Thoracic aorta (tissue), 2 donors: ENCODE measurements at regions not wholly inside any gene's neighbourhood (a gene's known extent, or its start where the extent isn't known, plus 50 kb on each side); places are given as distances from the start of the nearest gene placed in this dataset.

Experiments used
- ATAC-seq: fragments of 150-250 bp; one replicate; pipeline ENCODE4 v1.8.0; 2017; ENCODE audit warnings: low read depth; ENCODE audit not compliant: insufficient number of reproducible peaks, low FRiP score
- DNase-seq: peaks from one replicate; pipeline ENCODE4 v3.0.0-alpha.2; 2020; ENCODE audit warnings: low spot score
- H3K27ac ChIP-seq, 2 donors: fragments of 200-600 bp; sonication (generic); 1 replicate in 1 of 2; 2 replicates in 1 of 2; pipeline ENCODE4 v1.5.1; 2016; ENCODE audit warnings: mild to moderate bottlenecking in 2 of 2, moderate library complexity in 2 of 2
- H3K27me3 ChIP-seq: fragments of 200-600 bp; sonication (generic); replicated peaks from 2 replicates; pipeline ENCODE4 v1.6.0; 2016; ENCODE audit warnings: mild to moderate bottlenecking; ENCODE audit not compliant: insufficient read depth
- H3K36me3 ChIP-seq: fragments of 200-600 bp; sonication (generic); one replicate; pipeline ENCODE4 v1.5.1; 2016
- H3K4me1 ChIP-seq, 2 donors: fragments of 200-600 bp; sonication (generic); 1 replicate in 1 of 2; 2 replicates in 1 of 2; pipeline versions ENCODE4 v1.5.1 to v1.6.0; 2016; ENCODE audit warnings: low read depth in 2 of 2, mild to moderate bottlenecking in 1 of 2; ENCODE audit not compliant: control insufficient read depth in 1 of 2
- H3K4me3 ChIP-seq: fragments of 200-600 bp; sonication (generic); 2 replicates; pipeline ENCODE4 v1.5.1; 2016; ENCODE audit warnings: mild to moderate bottlenecking
- H3K9me3 ChIP-seq: fragments of 200-600 bp; sonication (generic); 2 replicates; pipeline ENCODE4 v1.5.1; 2016
- TF ChIP-seq, protein P1 (sequence below): fragments of 200-600 bp; sonication (generic); IDR thresholded peaks from one replicate; pipeline ENCODE4 v1.5.1; 2019; ENCODE audit warnings: antibody characterized with exemption

DNA sequence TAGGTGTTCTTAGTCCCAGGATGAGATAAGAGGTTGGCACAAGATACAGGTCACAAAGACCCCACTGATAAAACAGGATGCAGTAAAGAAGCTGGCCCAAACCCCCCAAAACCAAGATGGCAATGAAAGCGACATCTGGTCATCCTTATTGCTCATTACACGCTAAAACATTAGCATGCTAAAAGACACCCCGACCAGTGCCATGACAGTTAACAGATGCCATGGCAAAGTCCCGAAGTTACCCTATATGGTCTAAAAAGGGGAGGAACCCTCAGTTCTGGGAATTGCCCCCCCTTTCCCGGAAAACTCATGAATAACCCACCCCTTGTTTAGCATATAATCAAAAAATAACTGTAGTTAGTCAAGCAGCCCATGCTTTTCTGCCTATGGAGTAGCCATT is 251.1 kb downstream of the SLC4A3 start:
- no peak overlapping the region for H3K27ac ChIP-seq
- DNase-seq: no peak
- no peak for ATAC-seq
- no peak overlapping the region for H3K4me3 ChIP-seq
- no peaks in the 10 kb centered on the region for H3K4me1 ChIP-seq
- TF ChIP-seq, protein P1, sequence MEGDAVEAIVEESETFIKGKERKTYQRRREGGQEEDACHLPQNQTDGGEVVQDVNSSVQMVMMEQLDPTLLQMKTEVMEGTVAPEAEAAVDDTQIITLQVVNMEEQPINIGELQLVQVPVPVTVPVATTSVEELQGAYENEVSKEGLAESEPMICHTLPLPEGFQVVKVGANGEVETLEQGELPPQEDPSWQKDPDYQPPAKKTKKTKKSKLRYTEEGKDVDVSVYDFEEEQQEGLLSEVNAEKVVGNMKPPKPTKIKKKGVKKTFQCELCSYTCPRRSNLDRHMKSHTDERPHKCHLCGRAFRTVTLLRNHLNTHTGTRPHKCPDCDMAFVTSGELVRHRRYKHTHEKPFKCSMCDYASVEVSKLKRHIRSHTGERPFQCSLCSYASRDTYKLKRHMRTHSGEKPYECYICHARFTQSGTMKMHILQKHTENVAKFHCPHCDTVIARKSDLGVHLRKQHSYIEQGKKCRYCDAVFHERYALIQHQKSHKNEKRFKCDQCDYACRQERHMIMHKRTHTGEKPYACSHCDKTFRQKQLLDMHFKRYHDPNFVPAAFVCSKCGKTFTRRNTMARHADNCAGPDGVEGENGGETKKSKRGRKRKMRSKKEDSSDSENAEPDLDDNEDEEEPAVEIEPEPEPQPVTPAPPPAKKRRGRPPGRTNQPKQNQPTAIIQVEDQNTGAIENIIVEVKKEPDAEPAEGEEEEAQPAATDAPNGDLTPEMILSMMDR: no peak
- no peaks in the 10 kb centered on the region for H3K27me3 ChIP-seq
- no peaks in the 10 kb centered on the region for H3K36me3 ChIP-seq
- no peaks in the 10 kb centered on the region for H3K9me3 ChIP-seq

DNA sequence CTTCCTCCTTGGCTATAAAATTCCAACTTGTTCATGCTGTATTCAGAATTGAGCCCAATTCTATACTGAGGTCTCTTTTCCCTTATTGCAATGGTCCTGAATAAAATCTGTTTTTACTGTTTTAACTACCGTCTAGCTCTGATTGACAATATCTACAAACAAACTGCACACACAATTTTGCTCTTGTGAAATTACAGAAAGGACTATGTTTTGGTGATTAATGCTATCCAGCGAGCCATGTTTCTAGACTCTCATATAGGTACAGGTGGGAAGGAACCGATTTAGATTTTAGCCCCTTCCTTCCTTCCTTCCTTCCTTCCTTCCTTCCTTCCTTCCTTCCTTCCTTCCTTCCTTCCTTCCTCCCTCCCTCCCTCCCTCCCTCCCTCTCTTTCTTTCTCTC is 254.4 kb downstream of the SLC4A3 start:
- no peaks in the 10 kb centered on the region for H3K36me3 ChIP-seq
- H3K27ac ChIP-seq: no peak overlapping the region
- H3K27me3 ChIP-seq: no peaks in the 10 kb centered on the region
- TF ChIP-seq, protein P1: no peak
- no peaks in the 10 kb centered on the region for H3K9me3 ChIP-seq
- no peak overlapping the region for H3K4me3 ChIP-seq
- no peak for ATAC-seq
- H3K4me1 ChIP-seq: no peaks in the 10 kb centered on the region
- no peak for DNase-seq

DNA sequence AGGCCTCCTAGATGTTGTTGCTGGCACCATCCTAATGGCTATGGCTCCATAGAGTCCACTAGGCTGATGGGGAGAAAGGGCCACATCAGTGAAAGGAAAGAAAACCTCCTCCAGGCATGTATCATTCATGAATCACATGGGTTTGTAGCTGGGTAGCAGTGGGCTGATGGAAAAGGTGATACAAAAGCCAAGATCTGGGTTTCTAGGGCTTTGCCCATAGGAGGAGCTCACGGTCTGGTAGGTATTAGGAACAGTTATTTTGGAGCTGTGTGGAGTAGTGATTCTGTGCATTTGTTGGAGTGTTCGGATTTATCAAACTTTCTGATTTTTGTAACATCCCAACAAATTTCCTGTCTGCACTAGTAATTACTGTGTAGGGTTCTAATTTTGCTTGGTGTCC is 259.2 kb downstream of the SLC4A3 start:
- Histone ChIP-seq H3K36me3 (no peaks in the 10 kb centered on the region), H3K27me3 (no peaks in the 10 kb centered on the region), H3K4me3 (no peak overlapping the region), H3K4me1 (no peaks in the 10 kb centered on the region), H3K9me3 (no peaks in the 10 kb centered on the region), H3K27ac (no peak overlapping the region)
- no peak for ATAC-seq
- TF ChIP-seq, protein P1: no peak
- no peak for DNase-seq

- H3K4me1 ChIP-seq: no peaks in the 10 kb centered on the region
- H3K27me3 ChIP-seq: no peaks in the 10 kb centered on the region
- DNase-seq (no peak), ATAC-seq (no peak)
- H3K36me3 ChIP-seq: no peaks in the 10 kb centered on the region
- H3K4me3 ChIP-seq: no peak overlapping the region
- H3K9me3 ChIP-seq: no peaks in the 10 kb centered on the region
- TF ChIP-seq, protein P1: no peak
- no peak overlapping the region for H3K27ac ChIP-seq
Measured at GRCh38 chr2:219887870-219888269, 260.4 kb downstream of the SLC4A3 start.

- no peaks in the 10 kb centered on the region for H3K4me1 ChIP-seq
- no peak overlapping the region for H3K27ac ChIP-seq
- H3K4me3 ChIP-seq: no peak overlapping the region
- no peak for ATAC-seq
- no peaks in the 10 kb centered on the region for H3K9me3 ChIP-seq
- no peaks in the 10 kb centered on the region for H3K27me3 ChIP-seq
- DNase-seq: no peak
- TF ChIP-seq, protein P1: no peak
- no peaks in the 10 kb centered on the region for H3K36me3 ChIP-seq
Measured at GRCh38 chr2:219893541-219893940, 266.1 kb downstream of the SLC4A3 start.
